NCI-H2227 treated with DMSO at 0.1 percent for 48 hours (cell line): ENCODE measurements at regions not wholly inside any gene's neighbourhood (a gene's known extent, or its start where the extent isn't known, plus 50 kb on each side); places are given as distances from the start of the nearest gene placed in this dataset.
A peak's percentile ranks its signal among the peaks of the same experiment; 100 is the strongest.

Experiments
- DNase-seq: peaks from one replicate; lab custom pipeline; 2025; lab: John Stamatoyannopoulos, UW

DNA sequence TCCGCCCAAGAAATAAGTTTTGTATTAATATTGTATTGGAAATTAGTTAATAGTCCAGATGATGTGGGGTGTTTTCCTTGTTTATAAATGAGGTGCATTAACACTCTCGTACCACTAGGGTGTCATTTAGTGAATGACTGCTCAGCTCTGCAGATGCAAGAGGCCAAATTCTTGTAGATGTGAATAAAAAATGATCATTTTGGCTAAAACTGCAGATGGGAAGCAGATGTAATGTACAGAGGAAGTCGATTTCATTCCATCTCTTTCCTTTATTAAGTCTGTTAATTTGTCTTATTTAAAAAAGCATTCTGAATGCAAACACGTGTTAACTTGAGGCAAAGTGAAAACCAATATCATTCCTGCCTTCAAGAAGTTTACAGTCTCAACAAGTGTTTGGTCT is 108.1 kb downstream of the DHX15 start:
- DNase-seq, result no peak

DNA sequence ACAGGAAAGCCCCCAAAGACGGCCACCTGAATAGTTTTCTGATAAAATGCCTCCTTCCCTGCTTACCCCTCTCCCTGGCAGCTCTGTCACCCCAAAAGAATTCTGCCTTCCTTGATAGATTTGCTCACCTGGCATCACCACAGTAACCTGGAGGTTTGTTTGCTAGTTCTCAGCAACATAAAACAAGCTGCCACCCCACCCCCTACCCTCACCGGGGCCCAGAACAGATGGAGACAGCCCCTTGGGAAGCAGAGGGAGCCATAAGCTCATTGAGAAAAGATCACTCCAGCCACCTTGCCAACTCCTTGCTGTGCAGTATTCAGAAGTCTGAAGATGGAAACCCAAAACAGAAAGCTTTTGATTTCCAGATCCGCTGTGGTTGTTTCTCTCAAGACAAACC is 108.6 kb downstream of the DHX15 start:
- no peak for DNase-seq

DNA sequence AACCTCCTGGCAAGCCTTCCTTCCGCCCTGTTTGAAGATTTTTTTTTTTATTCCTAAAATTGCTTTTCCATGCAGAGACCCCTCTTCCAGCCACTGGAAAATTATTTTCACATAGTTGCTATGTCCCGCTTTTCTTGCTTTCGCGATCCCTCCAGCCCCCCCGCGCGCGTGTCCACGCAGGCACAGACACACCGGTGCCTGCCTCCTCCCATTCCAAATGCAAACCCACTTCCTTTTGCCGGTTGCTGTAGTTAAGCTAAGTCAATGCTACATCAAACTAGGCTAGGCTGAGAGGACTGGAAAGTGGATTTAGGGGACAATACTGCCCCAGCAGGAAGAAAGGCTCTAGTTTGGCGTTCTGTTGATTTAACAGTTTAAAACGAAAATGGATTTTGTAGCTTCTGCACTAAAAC is 111.0 kb downstream of the DHX15 start:
- no peak for DNase-seq

DNA sequence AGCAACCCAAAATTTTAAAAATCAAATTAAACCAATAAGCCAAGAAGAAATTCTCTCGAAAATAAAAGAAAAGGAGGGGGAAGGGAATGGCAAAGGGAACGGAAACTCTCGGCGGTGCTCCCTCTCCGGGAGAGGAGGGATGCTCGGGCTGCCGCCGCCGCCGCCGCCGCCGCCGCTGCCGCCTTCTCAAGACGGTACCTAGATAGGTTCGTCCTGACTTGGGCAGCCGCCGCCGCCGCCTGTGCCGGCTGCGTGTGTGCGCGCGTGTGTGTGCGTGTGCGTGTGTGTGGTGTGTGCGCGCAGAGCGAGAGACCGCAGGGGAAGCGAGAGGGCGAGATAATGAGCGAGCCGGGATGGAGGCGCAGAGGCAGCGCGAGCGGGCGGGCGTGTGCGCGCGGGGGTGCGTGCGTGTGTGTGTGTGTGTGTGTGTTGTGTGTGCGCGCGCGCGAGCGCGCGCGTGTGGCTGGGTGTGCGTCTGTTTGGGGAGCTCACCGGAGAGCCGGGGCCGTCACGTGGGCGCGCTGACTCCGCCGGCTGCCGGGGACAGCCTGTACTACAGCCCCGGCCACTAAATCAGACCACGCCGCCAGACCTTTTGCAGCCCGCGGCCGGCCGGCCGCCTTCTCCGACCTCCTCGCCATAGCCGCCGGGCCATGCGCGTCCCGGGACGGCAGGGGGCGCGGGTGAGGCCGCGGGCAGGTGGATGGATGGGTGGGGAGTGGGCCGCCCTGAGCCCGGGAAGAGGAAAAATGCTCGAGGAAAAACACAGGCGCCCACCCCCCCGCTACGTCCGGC is 111.6 kb downstream of the DHX15 start:
- DNase-seq, result peak; percentile 53

DNA sequence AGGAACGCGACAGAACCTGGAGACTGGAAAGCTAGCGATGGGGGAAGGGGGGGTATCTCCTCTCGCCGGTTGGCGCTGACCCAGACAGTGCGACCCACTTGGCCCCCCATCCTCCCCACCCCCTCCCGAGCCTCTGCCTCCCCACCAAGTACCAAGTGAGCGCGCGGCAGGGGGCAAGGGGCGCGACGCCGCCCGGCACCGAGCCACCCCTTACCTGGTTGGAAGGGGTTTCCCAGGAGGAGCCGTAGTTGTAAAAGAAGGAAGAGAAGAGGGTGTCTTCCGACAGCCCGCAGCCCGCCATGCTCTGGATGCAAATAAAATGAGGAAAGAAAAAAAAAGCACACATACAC is 112.2 kb downstream of the DHX15 start:
- DNase-seq, result no peak

DNA sequence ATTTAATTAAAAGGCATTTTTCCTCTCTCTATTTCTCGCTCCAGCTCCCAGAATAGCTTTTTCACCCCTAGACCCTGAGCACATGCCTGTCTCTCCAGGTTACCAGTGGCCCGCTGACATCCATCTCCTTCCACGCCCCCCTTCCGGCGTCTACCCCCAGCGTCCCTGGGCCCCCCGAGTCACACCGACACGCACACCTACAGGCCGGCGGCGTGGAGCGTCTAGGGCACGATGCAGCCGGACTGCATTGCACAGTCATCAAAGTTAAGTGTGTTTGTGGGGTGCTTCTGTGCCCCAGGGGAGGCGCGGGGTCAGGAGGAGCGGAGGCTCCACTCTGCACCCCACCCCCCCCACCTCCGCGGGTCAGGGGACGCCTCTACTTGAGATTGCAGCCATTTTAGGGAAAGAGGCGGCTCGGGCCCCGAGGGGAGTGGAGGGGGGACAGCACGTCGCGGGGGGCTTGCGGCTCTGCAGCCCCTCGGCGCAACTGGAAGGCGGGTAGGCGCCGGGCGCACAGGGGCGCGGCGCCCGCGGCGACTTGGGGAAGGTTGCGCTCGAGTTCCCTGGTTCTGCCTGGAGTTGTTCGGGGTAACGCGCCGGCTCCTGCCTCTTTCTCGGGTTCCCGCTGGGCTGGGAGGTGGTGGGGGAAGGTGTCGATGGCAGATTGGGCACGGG is 112.7 kb downstream of the DHX15 start:
- DNase-seq, result no peak

DNA sequence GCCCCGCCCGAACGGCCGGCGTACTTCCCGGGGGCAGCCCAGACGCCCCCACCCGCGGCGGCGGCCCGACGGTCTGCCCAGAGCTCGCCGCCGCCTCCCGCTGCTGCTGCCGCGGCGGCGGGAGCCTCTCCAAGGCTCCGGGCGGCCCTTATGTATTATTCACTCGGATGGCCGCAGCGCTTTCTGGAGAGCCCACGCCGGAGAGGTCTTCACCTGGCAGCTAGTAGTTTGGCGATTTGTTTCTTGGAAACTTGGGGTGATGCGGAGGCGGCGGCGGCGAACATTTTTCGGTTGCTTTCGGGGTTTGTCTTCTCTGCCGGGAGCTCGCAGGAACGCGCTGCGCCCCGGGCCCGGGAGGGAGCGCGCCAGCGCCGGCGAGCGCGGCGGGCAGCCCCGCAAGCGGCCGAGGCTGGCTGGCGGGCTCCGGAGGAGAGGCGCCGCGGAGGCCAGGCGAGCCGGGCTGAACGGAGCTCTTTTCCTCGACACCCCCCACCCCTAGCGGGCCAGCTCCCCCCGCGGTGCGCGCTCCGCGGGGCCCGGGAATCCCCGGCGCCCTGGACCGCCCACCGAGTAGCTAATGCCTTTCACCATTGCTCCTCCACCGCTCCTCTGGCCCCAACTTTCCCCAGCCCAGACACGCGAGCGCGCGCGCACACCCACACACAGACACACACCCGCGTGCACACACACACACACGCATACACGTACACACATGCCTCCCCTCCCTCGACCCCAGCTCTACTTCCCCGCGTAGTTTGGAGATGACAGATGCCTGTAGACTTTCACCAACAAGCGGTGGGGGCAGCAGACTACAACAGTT is 113.5 kb downstream of the DHX15 start:
- no peak for DNase-seq

DNA sequence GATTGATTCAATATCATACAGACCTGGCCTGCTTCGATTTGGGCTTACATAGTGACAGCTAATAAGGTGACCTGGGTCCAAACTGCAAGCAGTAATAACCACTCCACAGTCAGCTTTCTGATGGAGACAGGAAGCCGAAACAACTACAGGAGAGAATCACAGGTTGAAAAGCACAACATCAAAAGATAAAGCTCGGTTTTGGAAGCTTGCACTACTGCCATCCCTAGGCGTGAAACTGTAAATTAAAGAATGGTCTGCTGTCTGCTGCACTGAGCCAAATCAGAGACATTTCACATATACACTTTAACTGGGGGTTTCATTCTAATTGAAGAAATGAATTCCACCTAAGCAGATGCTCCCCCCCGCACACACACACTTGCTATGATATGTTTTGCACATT is 116.3 kb downstream of the DHX15 start:
- DNase-seq, result no peak

DNA sequence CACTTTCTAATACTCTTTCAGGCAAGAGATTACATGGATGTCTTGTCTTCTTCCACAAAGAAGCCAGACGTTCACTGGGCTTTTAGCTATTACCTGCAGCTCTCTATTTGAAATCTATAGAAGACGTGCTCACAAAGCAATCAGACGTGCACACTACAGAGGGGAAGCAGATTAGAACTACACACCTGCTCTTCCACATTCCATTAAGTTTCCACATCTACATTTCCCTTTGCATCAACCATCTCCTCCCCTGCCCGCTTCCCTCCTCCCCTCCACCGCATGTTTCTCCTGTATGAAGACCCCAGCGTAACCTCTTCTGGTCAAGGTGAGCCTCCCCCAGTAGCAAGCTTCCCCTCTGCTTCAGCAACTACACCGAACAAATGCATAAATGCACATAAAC is 119.8 kb downstream of the DHX15 start:
- DNase-seq, result no peak

DNA sequence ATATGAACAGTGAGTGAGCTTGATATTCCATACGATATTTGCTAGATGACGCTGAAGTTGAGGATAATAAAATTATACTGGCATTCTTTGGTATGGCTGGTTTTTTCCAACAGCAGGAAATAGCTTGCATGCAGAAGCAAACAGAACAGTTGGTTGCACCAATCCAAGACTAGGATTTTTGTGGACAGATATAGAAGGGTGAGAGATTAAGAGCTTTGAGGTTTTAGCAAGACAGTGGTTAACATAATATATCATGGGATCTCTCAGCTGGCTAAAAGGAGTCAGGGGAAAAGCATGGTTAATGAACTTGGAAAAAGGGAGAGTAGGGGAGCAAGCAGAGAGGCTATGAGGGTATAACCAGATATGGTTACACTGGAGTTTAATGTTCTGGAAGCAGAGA is 127.9 kb downstream of the DHX15 start:
- DNase-seq, result no peak

DNA sequence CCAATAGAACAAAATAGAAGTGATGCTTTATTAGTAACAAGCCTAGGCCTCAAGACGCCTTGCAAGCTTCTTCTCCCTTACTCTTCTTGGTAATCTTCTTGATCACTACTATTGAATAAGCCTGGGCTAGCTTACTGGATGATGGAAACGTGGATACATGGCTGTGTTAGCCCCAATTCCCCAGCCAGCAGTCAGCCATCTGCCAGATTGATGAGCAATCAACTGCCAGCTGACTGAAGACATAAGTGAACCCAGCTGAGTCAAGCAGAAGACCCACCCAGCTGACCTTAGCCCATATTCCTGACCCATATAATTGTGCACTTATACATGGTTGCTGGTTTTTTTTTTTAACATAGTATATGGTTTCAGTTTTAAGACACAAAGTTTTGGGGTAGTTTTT is 130.4 kb downstream of the DHX15 start:
- no peak for DNase-seq

DNA sequence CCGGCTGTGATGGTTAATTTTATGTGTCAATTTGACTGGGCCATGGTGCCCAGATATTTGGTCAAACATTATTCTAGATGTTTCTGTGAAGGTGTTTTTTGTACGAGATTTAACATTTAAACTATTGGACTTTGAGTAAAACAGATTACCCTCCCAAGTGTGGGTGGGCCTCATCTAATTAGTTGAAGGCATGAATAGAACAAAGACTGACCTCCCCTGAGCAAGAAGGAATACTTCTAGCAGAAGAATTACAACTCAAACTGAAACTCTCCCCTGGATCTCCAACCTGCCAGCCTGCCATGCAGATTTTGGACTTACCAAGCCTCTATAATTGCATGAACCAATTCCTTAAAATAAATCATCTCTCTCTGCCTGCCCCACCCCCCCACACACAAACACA is 132.5 kb downstream of the DHX15 start:
- DNase-seq, result no peak

DNA sequence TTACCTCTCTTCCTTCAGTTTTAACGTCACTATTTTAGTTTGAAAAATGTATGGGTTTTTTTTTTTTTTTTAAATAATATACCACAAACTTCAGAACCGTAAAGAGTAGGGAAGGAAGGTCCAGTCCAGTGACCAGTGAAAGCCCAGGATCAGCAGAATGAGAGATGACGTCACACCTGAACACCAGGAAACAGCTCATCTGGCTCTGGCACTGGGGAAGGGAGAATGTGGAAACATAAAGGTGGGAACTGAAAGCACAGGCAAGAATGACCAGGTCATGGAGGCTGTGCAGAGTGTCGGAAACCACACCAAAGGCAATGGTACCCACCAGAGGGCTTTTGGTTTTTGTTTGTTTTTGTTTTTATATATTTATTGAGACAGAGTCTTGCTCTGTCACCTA is 141.2 kb downstream of the DHX15 start:
- DNase-seq, result no peak

DNA sequence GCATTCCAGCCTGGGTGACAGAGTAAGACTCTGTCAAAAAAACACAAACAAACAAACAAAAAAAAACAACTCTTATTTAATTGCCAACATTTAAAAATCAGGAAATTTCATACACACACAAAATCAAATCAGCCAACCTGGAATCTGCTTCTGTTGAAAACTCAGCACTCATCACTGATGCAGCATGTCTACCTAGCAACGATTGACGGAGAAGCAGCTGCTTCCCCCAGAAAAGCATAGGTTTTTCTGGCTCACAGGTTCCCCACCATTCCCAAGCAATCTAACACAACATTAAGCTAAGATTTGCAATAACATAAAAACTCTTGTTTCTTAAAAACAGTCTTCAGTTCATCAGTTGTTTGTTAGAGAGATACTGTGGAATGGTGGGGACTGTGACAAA is 143.6 kb downstream of the DHX15 start:
- DNase-seq, result no peak

DNA sequence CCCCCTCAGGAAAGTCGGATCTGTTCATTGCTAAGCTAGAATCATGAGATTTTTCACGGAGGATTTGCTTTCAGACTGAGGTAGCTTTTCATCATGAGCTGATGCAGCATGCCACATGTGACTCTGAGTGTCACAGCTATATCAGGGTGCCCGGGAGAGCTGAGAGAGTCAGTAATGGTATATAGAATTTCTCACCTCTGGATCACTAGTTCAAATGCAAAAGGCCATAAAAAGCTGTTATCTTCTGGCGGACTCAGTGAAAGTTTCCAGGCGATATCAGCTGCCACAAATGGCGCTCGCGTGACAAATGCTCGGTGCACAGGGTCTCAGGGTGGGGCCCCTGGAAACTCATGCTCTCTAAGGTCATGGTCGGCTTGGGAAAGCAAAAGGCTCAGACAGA is 150.1 kb downstream of the DHX15 start:
- DNase-seq, result no peak

DNA sequence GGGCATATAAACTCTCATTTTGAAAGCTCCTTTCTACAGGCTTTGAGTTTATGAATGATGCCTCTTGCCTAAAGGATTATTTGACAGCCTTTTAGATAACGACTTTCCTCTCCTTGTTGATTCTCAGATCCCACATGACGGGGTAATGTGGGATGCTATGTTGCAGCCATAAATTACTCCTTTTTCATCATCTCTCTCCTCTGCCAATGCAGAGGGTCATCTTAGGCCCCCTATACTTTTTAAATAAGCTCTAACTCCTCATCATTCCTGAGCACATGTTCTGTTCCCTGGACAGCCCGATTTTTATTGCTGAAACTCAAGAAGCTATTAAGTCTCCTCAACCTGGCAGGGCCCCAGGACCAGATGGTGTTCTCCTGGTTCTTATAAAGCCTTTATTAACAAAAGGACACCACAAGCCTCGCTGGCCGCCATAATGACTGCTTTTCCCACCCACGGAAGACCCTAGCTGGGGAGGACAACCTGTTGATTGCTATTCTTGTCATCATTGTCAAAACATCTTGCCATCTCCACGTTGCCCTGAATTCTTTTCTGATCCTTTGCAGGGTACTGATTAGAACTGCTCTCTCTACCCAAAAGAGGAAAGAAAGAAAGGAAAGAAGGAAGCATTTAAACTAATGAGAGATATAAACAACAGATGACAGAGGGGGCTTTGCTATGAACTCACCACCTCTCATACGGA is 150.7 kb downstream of the DHX15 start:
- DNase-seq, result no peak

DNA sequence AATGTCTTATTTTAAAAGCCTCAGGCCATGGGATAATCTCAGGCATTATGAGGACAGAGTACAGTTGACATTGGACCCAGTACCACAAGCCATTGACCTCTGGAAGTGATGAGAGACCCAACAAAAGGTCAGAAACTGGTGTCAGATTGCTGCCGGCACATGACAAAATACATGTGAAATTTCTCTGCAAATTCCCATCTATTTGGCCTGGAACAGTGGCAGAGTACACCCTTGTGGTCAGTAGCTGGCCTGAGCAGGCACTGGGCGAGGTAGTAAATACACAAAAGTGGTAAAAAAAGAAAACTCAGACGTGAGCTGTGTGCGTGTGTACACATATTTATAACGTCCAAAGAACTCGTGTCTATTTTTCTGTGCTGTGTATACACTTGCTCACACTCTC is 155.5 kb downstream of the DHX15 start:
- no peak for DNase-seq

DNA sequence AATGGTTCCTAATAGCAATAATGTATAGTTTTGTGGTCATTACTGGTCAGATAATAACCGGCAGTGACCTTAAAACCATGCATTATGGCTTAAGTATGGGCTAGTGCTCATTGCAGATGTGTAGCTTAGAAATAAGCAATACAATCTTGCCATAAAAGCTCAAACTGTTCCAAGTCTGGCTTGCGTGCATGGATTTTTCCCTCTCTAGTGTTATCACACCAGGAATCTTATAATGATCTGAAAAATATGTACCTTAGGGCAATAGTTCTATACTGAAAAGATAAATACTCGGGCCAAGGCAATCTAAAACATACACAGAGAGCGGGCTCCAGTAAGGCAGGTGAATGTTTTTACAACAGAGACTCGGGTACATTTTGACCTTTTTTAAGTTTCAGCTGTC is 157.8 kb downstream of the DHX15 start:
- no peak for DNase-seq

DNA sequence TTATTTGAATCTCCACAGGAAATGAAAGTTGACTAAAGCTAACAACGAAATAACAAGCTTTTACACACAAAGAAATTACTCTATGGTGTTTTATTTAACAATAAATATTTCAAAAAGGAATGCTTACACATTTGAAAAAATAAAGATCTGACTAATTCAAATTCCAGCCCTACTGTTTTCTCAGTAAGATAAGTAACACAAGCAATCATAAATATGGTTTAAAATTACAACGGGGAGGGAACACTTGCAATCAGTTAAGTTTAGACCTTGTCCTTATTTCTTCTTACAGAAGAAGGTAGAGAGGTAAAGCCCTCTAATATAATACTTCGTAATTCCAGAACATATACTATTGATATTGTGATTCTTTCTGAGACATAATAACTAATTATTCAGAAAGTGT is 158.5 kb downstream of the DHX15 start:
- no peak for DNase-seq

DNA sequence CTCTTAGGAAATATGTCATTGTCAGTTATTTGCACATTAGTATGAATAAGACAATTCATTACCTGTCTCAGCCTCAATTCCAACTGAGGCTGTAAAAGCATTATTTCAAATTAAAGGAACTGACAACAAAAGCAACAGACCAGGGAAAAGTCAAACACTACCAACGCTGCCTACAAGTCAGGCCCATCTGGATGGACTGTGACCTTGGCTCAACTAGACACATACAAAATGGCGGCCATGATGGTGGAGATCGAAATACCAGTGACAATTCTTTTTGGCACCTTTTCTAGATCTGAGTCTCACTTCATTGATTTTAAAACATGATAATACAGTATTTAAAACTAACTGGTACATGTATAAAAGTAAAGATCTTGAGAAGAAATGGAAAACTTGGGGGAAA is 160.7 kb downstream of the DHX15 start:
- DNase-seq, result no peak

DNA sequence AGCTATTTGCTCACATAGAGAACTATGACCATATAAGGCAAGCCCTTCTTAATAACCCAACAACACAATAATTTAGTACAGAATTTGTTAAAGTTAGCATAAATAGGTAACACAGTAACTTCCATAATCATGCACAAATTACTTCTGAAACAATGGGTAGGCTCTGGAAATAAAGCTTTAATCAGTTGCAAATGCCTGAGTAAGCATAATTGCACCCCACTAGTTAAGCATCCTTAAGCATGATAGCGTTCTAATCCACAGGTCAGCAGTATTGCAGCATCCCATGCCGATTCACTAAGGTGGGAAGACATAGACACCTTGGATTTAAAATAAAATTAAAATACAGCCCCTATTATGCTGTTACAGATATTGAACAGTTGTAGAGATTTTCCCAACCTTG is 161.7 kb downstream of the DHX15 start:
- DNase-seq, result no peak

DNA sequence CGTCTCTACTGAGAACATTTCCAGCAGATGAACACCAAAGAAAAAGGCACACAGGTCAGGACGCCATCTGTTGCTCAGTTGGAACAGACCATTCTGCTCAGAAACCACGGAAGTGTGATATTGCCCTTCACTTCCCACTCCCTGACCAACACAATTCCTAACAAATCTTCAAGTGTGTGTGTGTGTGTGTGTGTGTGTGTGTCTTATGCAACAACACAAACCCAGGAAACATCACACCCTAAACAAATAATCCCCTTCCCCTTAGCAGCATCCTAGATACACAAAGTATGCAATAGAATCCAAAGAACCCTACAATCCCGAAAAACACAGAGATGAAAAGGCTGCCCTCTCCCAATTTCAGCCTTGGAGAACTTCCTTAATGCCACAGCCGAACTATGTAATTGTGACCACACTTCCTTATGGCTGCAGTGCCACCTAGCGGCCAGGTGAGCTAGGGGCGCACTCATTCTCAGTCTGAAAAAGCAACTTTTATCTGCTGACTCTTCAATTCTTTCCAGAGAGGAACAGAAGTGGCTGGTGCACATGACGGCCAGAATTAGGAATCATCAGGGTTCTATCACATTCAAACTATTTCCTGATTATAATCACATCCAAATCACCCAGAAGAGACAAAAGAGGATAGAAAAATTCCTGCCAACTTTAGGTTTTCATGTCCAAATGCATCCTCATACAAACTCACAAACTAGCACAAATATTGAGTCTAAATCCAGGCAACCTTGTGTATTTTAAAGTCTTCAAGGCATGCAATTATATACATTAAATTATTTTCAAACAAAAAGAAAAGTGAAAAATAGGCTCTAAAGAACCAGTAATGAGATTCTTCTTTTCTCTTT is 164.9 kb downstream of the DHX15 start:
- peak; percentile 11 for DNase-seq
